Activated CD4-positive, alpha-beta memory T cell treated with anti-CD3 and anti-CD28 coated beads, Interleukin-2, amount 10 ng/mL, durations not matched to agents 7 days and 5 days (primary cell): ENCODE measurements at regions not wholly inside any gene's neighbourhood (a gene's known extent, or its start where the extent isn't known, plus 50 kb on each side); places are given as distances from the start of the nearest gene placed in this dataset.

ENCODE experiments used
- CTCF ChIA-PET: fragments of 350-600 bp; sonication (Branson Sonifier 250); formaldehyde crosslinking; loops from one replicate; lab custom pipeline; 2021; ENCODE audit warnings: antibody characterized with exemption, inconsistent platforms; lab: Charles Lee
- POLR2A ChIA-PET: fragments of 350-600 bp; sonication (Branson Sonifier 250); formaldehyde crosslinking; loops from one replicate; lab custom pipeline; 2021; ENCODE audit warnings: antibody characterized with exemption; lab: Charles Lee
- DNase-seq: peaks from one replicate; pipeline ENCODE4 v3.0.0-alpha.2; 2020
- H3K27ac Mint-ChIP-seq: one replicate; pipeline ENCODE4 v1.8.0; 2021; ENCODE audit warnings: mild to moderate bottlenecking, mixed read lengths
- H3K27me3 Mint-ChIP-seq: one replicate; pipeline ENCODE4 v1.8.0; 2021; ENCODE audit warnings: mixed read lengths
- H3K36me3 Mint-ChIP-seq: one replicate; pipeline ENCODE4 v1.8.0; 2021; ENCODE audit warnings: low read depth, mixed read lengths
- H3K4me1 Mint-ChIP-seq: one replicate; pipeline ENCODE4 v1.8.0; 2021; ENCODE audit warnings: mixed read lengths
- H3K4me3 Mint-ChIP-seq: one replicate; pipeline ENCODE4 v1.8.0; 2021; ENCODE audit warnings: mild to moderate bottlenecking, mixed read lengths
- H3K9me3 Mint-ChIP-seq: one replicate; pipeline ENCODE4 v1.8.0; 2021; ENCODE audit warnings: mixed read lengths

- H3K27me3 Mint-ChIP-seq = no peaks in the 10 kb centered on the region
- no peaks in the 10 kb centered on the region for H3K36me3 Mint-ChIP-seq
- no peaks in the 10 kb centered on the region for H3K4me1 Mint-ChIP-seq
Measured at GRCh38 chr3:64919934-64920333, 232.1 kb upstream of the ADAMTS9 start.

GRCh38 chr3:64918989-64919388 is 231.2 kb upstream of the ADAMTS9 start:
- Mint-ChIP-seq H3K9me3 (no peaks in the 10 kb centered on the region), H3K4me1 (no peaks in the 10 kb centered on the region), H3K4me3 (no peak overlapping the region), H3K27me3 (no peaks in the 10 kb centered on the region), H3K36me3 (no peaks in the 10 kb centered on the region), H3K27ac (no peak overlapping the region)
- POLR2A ChIA-PET = no interaction called here
- DNase-seq = no peak
- CTCF ChIA-PET = no interaction called here

More at GRCh38 chr3:64919934-64920333, 232.1 kb upstream of the ADAMTS9 start:
- CTCF ChIA-PET = no interaction called here
- no peaks in the 10 kb centered on the region for H3K9me3 Mint-ChIP-seq
- no peak overlapping the region for H3K27ac Mint-ChIP-seq
- DNase-seq = no peak
- POLR2A ChIA-PET = no interaction called here
- no peak overlapping the region for H3K4me3 Mint-ChIP-seq

- no peak for DNase-seq
- Mint-ChIP-seq H3K9me3 (no peaks in the 10 kb centered on the region), H3K36me3 (no peaks in the 10 kb centered on the region), H3K27me3 (no peaks in the 10 kb centered on the region), H3K4me3 (no peak overlapping the region), H3K4me1 (no peaks in the 10 kb centered on the region), H3K27ac (no peak overlapping the region)
- POLR2A ChIA-PET = no interaction called here
- CTCF ChIA-PET = no interaction called here
Measured at GRCh38 chr3:64917914-64918453, 230.2 kb upstream of the ADAMTS9 start.

GRCh38 chr3:64916937-64917336 is 229.1 kb upstream of the ADAMTS9 start:
- Mint-ChIP-seq H3K9me3 (no peaks in the 10 kb centered on the region), H3K4me3 (no peak overlapping the region), H3K36me3 (no peaks in the 10 kb centered on the region), H3K27me3 (no peaks in the 10 kb centered on the region), H3K4me1 (no peaks in the 10 kb centered on the region), H3K27ac (no peak overlapping the region)
- DNase-seq = no peak
- POLR2A ChIA-PET = no interaction called here
- CTCF ChIA-PET = no interaction called here

- ChIA-PET CTCF (no interaction called here), POLR2A (no interaction called here)
- no peak for DNase-seq
- Mint-ChIP-seq H3K4me1 (no peaks in the 10 kb centered on the region), H3K36me3 (no peaks in the 10 kb centered on the region), H3K27me3 (no peaks in the 10 kb centered on the region), H3K9me3 (peaks cover under 1% of the 10 kb centered on the region), H3K4me3 (no peak overlapping the region), H3K27ac (no peak overlapping the region)
Measured at GRCh38 chr3:64916192-64916798, 228.5 kb upstream of the ADAMTS9 start.

- Mint-ChIP-seq H3K27me3 (no peaks in the 10 kb centered on the region), H3K4me3 (no peak overlapping the region), H3K4me1 (no peaks in the 10 kb centered on the region), H3K27ac (no peak overlapping the region), H3K9me3 (peaks cover 5% of the 10 kb centered on the region), H3K36me3 (no peaks in the 10 kb centered on the region)
- DNase-seq = no peak
- POLR2A ChIA-PET = no interaction called here
- CTCF ChIA-PET = no interaction called here
Measured at GRCh38 chr3:64915778-64916177, 228.0 kb upstream of the ADAMTS9 start.

GRCh38 chr3:64913515-64913914 is 225.7 kb upstream of the ADAMTS9 start:
- ChIA-PET CTCF (no interaction called here), POLR2A (no interaction called here)
- no peaks in the 10 kb centered on the region for H3K36me3 Mint-ChIP-seq
- peaks cover 9% of the 10 kb centered on the region for H3K9me3 Mint-ChIP-seq
- DNase-seq = no peak
- no peaks in the 10 kb centered on the region for H3K27me3 Mint-ChIP-seq
- no peaks in the 10 kb centered on the region for H3K4me1 Mint-ChIP-seq
- no peak overlapping the region for H3K27ac Mint-ChIP-seq
- H3K4me3 Mint-ChIP-seq = no peak overlapping the region

GRCh38 chr3:64911138-64911537 is 223.3 kb upstream of the ADAMTS9 start:
- ChIA-PET POLR2A (no interaction called here), CTCF (no interaction called here)
- Mint-ChIP-seq H3K27me3 (no peaks in the 10 kb centered on the region), H3K4me1 (no peaks in the 10 kb centered on the region), H3K4me3 (no peak overlapping the region), H3K27ac (no peak overlapping the region), H3K36me3 (no peaks in the 10 kb centered on the region), H3K9me3 (peaks cover 12% of the 10 kb centered on the region)
- no peak for DNase-seq

- ChIA-PET CTCF (no interaction called here), POLR2A (no interaction called here)
Measured at GRCh38 chr3:64909757-64910467, 222.1 kb upstream of the ADAMTS9 start.

GRCh38 chr3:64909011-64909410 is 221.2 kb upstream of the ADAMTS9 start:
- no peak overlapping the region for H3K27ac Mint-ChIP-seq
- CTCF ChIA-PET = no interaction called here

More at GRCh38 chr3:64909757-64910467, 222.1 kb upstream of the ADAMTS9 start:
- DNase-seq = no peak
- Mint-ChIP-seq H3K4me3 (no peak overlapping the region), H3K9me3 (peaks cover 13% of the 10 kb centered on the region), H3K27me3 (no peaks in the 10 kb centered on the region), H3K36me3 (no peaks in the 10 kb centered on the region), H3K4me1 (no peaks in the 10 kb centered on the region), H3K27ac (no peak overlapping the region)

GRCh38 chr3:64908251-64908685 is 220.5 kb upstream of the ADAMTS9 start:
- ChIA-PET CTCF (no interaction called here), POLR2A (no interaction called here)
- no peak for DNase-seq
- no peaks in the 10 kb centered on the region for H3K4me1 Mint-ChIP-seq
- peaks cover 14% of the 10 kb centered on the region for H3K9me3 Mint-ChIP-seq
- no peak overlapping the region for H3K4me3 Mint-ChIP-seq
- no peaks in the 10 kb centered on the region for H3K36me3 Mint-ChIP-seq
- H3K27ac Mint-ChIP-seq = no peak overlapping the region
- no peaks in the 10 kb centered on the region for H3K27me3 Mint-ChIP-seq

More at GRCh38 chr3:64909011-64909410, 221.2 kb upstream of the ADAMTS9 start:
- Mint-ChIP-seq H3K4me3 (no peak overlapping the region), H3K9me3 (peaks cover 14% of the 10 kb centered on the region), H3K36me3 (no peaks in the 10 kb centered on the region), H3K4me1 (no peaks in the 10 kb centered on the region), H3K27me3 (no peaks in the 10 kb centered on the region)
- POLR2A ChIA-PET = no interaction called here
- DNase-seq = no peak

- H3K4me3 Mint-ChIP-seq = no peak overlapping the region
- POLR2A ChIA-PET = no interaction called here
- no peaks in the 10 kb centered on the region for H3K4me1 Mint-ChIP-seq
Measured at GRCh38 chr3:64905906-64906410, 218.2 kb upstream of the ADAMTS9 start.

GRCh38 chr3:64903006-64903405 is 215.2 kb upstream of the ADAMTS9 start:
- Mint-ChIP-seq H3K27me3 (no peaks in the 10 kb centered on the region), H3K4me3 (no peak overlapping the region), H3K4me1 (no peaks in the 10 kb centered on the region), H3K9me3 (peaks cover 9% of the 10 kb centered on the region), H3K36me3 (no peaks in the 10 kb centered on the region), H3K27ac (no peak overlapping the region)
- DNase-seq = no peak
- POLR2A ChIA-PET = no interaction called here
- CTCF ChIA-PET = no interaction called here

More at GRCh38 chr3:64905906-64906410, 218.2 kb upstream of the ADAMTS9 start:
- DNase-seq = no peak
- no peak overlapping the region for H3K27ac Mint-ChIP-seq
- no peaks in the 10 kb centered on the region for H3K27me3 Mint-ChIP-seq
- H3K36me3 Mint-ChIP-seq = no peaks in the 10 kb centered on the region
- CTCF ChIA-PET = no interaction called here
- H3K9me3 Mint-ChIP-seq = peaks cover 15% of the 10 kb centered on the region
